Ishikawa (cell line): ENCODE measurements at regions not wholly inside any gene's neighbourhood (a gene's known extent, or its start where the extent isn't known, plus 50 kb on each side); places are given as distances from the start of the nearest gene placed in this dataset.

Source experiments
- CEBPB ChIP-seq: IDR thresholded peaks from 2 replicates; pipeline ENCODE4 v1.6.1; 2012
- CREB1 ChIP-seq: IDR thresholded peaks from 2 replicates; pipeline ENCODE4 v1.6.1; 2012; ENCODE audit warnings: low read depth
- EGR1 ChIP-seq: IDR thresholded peaks from 2 replicates; pipeline ENCODE4 v1.6.1; 2012
- EP300 ChIP-seq: IDR thresholded peaks from 2 replicates; pipeline ENCODE4 v1.6.1; 2012; ENCODE audit warnings: borderline replicate concordance
- FOXM1 ChIP-seq: IDR thresholded peaks from 2 replicates; pipeline ENCODE4 v1.6.1; 2012; ENCODE audit warnings: low read depth, borderline replicate concordance
- NFIC ChIP-seq: IDR thresholded peaks from 2 replicates; pipeline ENCODE4 v1.6.1; 2012
- RAD21 ChIP-seq: IDR thresholded peaks from 2 replicates; pipeline ENCODE4 v1.6.1; 2012; ENCODE audit warnings: low read depth
- TAF1 ChIP-seq: IDR thresholded peaks from 2 replicates; pipeline ENCODE4 v1.6.1; 2012; ENCODE audit warnings: low read depth, mild to moderate bottlenecking
- TCF12 ChIP-seq: IDR thresholded peaks from 2 replicates; pipeline ENCODE4 v1.6.1; 2012; ENCODE audit warnings: low read depth
- TEAD4 ChIP-seq: IDR thresholded peaks from 2 replicates; pipeline ENCODE4 v1.6.1; 2012
- YY1 ChIP-seq: IDR thresholded peaks from 2 replicates; pipeline ENCODE4 v1.6.1; 2012; ENCODE audit warnings: low read depth
- ZBTB7A ChIP-seq: IDR thresholded peaks from 2 replicates; pipeline ENCODE4 v1.6.1; 2012; ENCODE audit warnings: low read depth
- TF ChIP-seq, protein P1 (sequence below): IDR thresholded peaks from 2 replicates; pipeline ENCODE4 v1.6.1; 2012; ENCODE audit warnings: low read depth, mild to moderate bottlenecking
- TF ChIP-seq, protein P2 (sequence below): IDR thresholded peaks from 2 replicates; pipeline ENCODE4 v1.6.1; 2012
- TF ChIP-seq, protein P3 (sequence below): IDR thresholded peaks from 2 replicates; pipeline ENCODE4 v1.6.1; 2012

DNA sequence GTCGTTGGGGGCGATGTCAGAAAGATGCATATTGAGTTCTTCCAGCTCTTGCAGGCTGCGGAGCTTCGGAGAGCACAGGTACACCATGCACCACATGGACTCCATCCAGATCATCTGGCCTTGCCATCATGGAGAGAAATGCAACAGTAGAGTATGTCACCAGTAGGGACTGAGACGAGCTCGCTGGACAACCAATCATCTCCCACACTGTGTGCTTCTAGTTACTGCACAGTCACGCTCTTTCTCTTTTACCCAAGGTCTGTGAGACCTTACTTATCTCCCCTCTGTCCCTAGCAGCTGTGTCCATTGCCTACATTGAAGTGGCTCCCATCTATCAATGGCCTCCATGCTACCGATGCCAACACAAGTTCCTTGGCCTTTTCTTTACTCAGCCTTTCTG, 90.5 kb downstream of the C13orf42 start:
- TF ChIP-seq, protein P1, sequence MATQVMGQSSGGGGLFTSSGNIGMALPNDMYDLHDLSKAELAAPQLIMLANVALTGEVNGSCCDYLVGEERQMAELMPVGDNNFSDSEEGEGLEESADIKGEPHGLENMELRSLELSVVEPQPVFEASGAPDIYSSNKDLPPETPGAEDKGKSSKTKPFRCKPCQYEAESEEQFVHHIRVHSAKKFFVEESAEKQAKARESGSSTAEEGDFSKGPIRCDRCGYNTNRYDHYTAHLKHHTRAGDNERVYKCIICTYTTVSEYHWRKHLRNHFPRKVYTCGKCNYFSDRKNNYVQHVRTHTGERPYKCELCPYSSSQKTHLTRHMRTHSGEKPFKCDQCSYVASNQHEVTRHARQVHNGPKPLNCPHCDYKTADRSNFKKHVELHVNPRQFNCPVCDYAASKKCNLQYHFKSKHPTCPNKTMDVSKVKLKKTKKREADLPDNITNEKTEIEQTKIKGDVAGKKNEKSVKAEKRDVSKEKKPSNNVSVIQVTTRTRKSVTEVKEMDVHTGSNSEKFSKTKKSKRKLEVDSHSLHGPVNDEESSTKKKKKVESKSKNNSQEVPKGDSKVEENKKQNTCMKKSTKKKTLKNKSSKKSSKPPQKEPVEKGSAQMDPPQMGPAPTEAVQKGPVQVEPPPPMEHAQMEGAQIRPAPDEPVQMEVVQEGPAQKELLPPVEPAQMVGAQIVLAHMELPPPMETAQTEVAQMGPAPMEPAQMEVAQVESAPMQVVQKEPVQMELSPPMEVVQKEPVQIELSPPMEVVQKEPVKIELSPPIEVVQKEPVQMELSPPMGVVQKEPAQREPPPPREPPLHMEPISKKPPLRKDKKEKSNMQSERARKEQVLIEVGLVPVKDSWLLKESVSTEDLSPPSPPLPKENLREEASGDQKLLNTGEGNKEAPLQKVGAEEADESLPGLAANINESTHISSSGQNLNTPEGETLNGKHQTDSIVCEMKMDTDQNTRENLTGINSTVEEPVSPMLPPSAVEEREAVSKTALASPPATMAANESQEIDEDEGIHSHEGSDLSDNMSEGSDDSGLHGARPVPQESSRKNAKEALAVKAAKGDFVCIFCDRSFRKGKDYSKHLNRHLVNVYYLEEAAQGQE = no peak
- TF ChIP-seq, protein P2, sequence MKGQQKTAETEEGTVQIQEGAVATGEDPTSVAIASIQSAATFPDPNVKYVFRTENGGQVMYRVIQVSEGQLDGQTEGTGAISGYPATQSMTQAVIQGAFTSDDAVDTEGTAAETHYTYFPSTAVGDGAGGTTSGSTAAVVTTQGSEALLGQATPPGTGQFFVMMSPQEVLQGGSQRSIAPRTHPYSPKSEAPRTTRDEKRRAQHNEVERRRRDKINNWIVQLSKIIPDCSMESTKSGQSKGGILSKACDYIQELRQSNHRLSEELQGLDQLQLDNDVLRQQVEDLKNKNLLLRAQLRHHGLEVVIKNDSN = no peak
- TF ChIP-seq NFIC (no peak), TAF1 (no peak), ZBTB7A (no peak)

DNA sequence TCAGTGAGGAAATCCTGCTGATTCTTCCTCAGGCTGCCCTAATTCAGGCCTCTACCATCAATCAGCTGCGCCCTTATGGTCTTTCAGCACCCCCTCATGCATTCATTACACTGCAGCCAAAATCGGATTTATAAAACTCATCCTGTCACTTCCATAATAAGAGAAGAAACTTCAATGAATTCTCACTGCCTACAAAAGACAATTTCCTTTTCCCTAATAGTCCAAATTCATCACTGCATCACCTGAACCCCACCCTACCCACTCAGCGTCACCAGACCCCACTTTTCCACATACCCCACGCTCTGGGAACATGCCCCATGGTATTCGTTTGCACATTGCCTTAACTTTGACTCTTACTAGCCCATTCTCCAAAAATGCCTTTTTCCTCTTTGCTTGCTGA, 92.0 kb downstream of the C13orf42 start:
- TF ChIP-seq TCF12 (no peak), FOXM1 (no peak), CEBPB (no peak), EGR1 (no peak), ZBTB7A (no peak), CREB1 (no peak), EP300 (no peak), NFIC (no peak), RAD21 (no peak), TAF1 (no peak), YY1 (no peak)
- TF ChIP-seq, protein P3, sequence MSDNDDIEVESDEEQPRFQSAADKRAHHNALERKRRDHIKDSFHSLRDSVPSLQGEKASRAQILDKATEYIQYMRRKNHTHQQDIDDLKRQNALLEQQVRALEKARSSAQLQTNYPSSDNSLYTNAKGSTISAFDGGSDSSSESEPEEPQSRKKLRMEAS = no peak
- TF ChIP-seq, protein P1 = no peak
- TF ChIP-seq, protein P2 = no peak

DNA sequence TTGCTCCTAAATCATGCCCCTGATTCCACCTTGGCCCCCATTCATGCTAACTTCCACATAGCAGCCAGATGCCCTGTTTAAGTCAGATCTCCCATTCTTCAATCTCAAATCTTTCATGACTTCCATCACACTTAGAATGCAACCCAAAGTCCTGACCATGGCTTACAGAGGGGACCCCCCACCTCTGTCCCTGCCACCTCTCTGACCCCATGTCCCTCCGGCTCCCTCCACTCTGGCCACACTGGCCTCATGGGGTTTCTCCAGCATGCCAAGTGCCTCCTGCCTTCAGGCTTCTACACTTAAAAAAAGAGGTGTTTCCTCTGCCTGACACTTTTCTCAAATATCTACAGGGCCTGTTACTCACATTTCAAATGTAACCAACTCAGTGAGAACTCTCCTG, 93.6 kb downstream of the C13orf42 start:
- TF ChIP-seq CREB1 (no peak), TAF1 (no peak), TEAD4 (no peak), EGR1 (no peak)

DNA sequence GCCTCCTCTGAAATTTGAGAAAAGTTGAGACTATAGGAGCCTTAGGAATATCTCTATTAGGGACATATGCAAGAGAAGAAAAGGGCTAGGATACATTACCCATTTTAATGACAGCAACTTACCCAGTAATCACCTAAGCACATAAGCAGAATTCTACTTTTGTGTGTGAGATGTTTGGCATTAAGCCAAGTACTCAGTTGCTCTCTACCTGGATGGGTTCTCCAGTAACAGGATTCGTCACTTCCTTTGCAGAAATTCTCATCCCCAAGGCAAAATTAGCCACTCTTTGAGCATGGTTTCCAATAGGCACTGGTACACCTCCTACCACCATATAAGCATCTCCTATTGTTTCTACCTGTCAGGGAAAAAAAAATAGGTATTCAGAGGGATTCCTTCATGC, 95.1 kb downstream of the C13orf42 start:
- no peak for TF ChIP-seq EP300
- TF ChIP-seq NFIC = peak; percentile 22; the same call in 1 of the 2 replicates
- TF ChIP-seq, protein P2 = no peak

DNA sequence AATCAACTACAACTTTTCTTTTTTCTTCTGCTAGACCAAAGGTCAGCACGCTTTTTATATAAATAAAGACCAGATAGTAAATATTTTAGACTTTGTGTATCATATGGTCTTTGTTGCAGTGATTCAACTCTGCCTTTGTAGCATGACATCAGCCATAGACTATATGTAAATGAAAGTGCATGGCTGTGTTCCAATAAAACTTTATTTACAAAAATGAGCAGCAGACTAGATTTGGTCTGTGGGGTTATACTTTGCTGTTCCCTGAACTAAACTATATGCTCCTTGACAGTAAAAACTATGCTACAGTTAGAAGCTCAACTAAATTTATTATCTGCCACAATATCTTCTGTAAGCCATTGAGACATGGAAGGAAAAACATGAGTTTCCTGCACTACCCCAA, 100.0 kb downstream of the RNASEH2B start:
- no peak for TF ChIP-seq YY1
- no peak for TF ChIP-seq CEBPB
- TF ChIP-seq, protein P2 = no peak
- TF ChIP-seq CREB1 = no peak
- no peak for TF ChIP-seq TAF1
- no peak for TF ChIP-seq EGR1
- TF ChIP-seq, protein P3 = no peak
- no peak for TF ChIP-seq TEAD4
- TF ChIP-seq, protein P1 = no peak
- TF ChIP-seq TCF12 = no peak
- TF ChIP-seq ZBTB7A = no peak
- TF ChIP-seq RAD21 = no peak
- TF ChIP-seq NFIC = no peak
- no peak for TF ChIP-seq EP300
- no peak for TF ChIP-seq FOXM1
